Stimulated activated naive CD8-positive, alpha-beta T cell treated with anti-CD3 and anti-CD28 coated beads, Interleukin-15, amount 100 ng/mL, for 72 hours (primary cell): ENCODE measurements at regions not wholly inside any gene's neighbourhood (a gene's known extent, or its start where the extent isn't known, plus 50 kb on each side); places are given as distances from the start of the nearest gene placed in this dataset.

ENCODE experiments used
- ATAC-seq: fragments of 150-1000 bp; cut with Tn5 transposase; 2 replicates; pipeline ENCODE4 v1.10.0; 2021; ENCODE audit warnings: mild to moderate bottlenecking, moderate library complexity
- DNase-seq, 2 donors: peaks; one replicate each; pipeline ENCODE4 v3.0.0; 2021 to 2022
- H3K27ac Mint-ChIP-seq, 2 donors: one replicate each; pipeline ENCODE4 v1.8.0; 2022; ENCODE audit warnings: mild to moderate bottlenecking in 2 of 2, mixed read lengths in 2 of 2, moderate library complexity in 2 of 2
- H3K27me3 Mint-ChIP-seq: one replicate; pipeline ENCODE4 v1.8.0; 2022; ENCODE audit warnings: mixed read lengths
- H3K4me1 Mint-ChIP-seq: one replicate; pipeline ENCODE4 v1.8.0; 2022; ENCODE audit warnings: mild to moderate bottlenecking, mixed read lengths
- H3K4me3 Mint-ChIP-seq, 2 donors: one replicate each; pipeline ENCODE4 v1.8.0; 2022; ENCODE audit warnings: mild to moderate bottlenecking in 2 of 2, mixed read lengths in 2 of 2, moderate library complexity in 1 of 2
- H3K9me3 Mint-ChIP-seq, 2 donors: one replicate each; pipeline ENCODE4 v1.8.0; 2022; ENCODE audit warnings: mixed read lengths in 2 of 2

DNA sequence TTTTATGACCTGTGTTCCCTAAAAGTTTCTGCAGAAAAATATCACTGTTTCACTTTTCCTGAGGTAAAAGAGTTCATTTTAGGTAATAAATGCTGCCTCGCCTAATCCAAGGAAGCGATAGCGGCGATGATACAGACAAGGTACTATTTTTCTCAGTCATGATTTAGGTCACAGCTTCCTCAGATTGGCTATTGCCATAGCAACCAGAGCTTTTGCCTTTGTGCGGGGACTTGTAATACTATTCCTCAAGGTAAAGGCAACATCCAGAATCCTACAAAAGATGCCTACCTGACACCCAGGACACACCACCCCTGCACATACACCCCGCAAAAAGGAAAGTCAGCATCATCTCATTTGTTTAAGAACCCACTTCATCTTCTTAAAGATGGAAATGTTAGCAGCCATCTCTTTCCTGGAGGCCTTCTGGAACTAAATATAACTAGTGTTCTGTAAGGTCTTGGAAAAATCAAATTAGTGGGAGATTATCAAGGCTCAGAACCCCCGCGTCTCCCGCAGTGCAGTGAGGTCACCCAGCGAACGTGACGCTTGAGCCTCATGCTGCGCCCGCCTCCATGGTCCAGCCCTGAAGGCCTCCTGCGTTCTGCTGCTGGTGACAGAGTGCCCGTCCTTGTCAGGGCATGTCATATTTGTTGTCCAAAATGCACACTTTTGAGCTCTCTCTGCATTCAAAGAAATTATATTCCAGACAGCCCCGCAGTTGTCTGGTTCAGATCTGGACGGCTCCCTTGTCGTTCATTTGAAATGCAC lies 402.0 kb upstream of the RNF32 start:
- Mint-ChIP-seq H3K27me3 (peaks cover 11% of the 10 kb centered on the region), H3K9me3 (no peaks in the 10 kb centered on the region), H3K4me3 (no peak overlapping the region), H3K27ac (no peak overlapping the region), H3K4me1 (no peaks in the 10 kb centered on the region)
- ATAC-seq (no peak), DNase-seq (no peak)

DNA sequence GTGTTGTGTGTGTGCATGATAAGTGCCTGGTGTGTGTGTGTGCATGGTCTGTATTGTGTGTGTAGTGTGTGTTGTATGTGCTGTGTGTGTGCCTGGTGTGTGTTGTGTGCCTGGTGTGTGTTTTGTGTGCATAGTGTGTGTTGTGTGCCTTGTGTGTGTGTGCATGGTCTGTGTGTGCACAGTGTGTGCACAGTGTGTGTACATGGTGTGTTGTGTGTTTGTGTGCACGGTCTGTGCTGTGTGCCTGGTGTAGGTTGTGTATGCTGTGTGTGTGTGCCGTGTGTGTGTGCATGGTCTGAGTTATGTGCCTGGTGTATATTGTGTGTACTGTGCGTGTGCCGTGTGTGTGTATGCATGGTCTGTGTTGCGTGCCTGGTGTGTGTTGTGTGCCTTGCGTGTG lies 403.0 kb upstream of the RNF32 start:
- Mint-ChIP-seq H3K4me1 (no peaks in the 10 kb centered on the region), H3K27me3 (peaks cover 2% of the 10 kb centered on the region), H3K9me3 (no peaks in the 10 kb centered on the region), H3K4me3 (no peak overlapping the region), H3K27ac (no peak overlapping the region)
- no peak for ATAC-seq
- no peak for DNase-seq

DNA sequence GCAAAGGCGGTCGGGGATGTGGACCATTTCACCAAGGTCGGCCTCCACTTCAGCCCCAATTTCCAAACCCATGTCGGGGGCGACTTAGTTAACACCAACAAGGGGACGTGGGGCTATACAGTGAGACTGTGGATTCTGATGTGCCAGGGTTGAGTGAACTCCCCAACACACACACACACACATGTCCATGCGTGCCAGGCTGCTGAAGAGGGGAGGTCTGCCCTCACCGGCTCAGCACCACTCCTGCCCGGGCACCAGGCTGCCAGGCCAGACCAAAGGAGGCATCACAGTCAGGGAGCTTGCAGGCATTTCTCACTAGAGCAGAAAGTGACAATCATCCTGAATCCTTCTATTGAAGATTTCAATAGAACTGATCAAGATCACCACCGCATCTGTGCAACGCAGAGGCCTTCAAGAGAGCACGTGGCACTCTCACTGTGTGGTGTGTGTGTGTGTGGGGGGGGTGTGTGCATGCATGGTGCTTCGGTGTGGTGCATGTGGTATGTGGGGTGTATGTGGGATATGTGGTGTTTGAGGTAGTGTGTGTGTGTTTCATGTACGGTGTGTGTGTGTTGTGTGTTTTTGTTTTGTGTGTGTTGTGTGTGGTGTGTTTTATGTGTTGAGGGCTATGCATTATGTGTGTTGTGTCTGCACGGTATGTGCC lies 403.5 kb upstream of the RNF32 start:
- Mint-ChIP-seq H3K27ac (no peak overlapping the region), H3K9me3 (no peaks in the 10 kb centered on the region), H3K4me1 (no peaks in the 10 kb centered on the region), H3K27me3 (no peaks in the 10 kb centered on the region), H3K4me3 (no peak overlapping the region)
- ATAC-seq (no peak), DNase-seq (no peak)

DNA sequence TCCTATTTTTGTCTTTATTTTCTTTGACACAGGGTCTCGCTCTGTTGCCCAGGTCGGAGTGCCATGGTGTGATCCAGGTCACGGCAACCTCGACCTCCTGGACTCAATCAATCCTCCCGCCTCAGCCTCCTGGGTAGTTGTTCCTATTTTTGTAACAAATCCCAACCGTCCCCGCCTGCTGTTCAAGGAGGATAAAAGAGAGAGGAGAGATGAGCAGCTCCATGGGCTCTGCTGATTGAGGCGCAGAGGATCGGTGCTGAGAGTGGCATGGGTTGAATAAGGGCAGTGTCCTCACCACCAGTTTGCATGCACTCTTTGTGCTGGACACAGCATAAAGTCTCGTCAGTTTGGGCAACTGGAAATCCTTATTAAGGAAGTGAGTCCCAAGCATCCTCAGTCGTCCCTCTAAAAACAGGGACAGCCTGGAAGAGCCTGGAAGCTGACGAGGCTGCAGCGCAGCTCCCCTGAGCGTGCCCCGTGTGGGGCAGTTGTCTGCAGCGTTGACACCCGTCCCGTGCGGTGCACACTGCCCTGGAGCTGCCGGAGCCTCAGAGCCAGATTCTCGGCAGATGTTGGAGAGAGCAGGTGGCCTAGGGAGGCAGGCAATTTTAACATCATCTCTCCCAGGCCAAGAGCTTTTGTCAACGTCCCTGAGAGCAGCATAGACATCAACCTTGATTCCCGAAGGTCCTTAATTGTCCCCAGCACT lies 404.2 kb upstream of the RNF32 start:
- no peaks in the 10 kb centered on the region for H3K27me3 Mint-ChIP-seq
- ATAC-seq: peak; percentile 17
- no peak overlapping the region for H3K27ac Mint-ChIP-seq
- no peaks in the 10 kb centered on the region for H3K9me3 Mint-ChIP-seq
- no peaks in the 10 kb centered on the region for H3K4me1 Mint-ChIP-seq
- DNase-seq: no peak
- no peak overlapping the region for H3K4me3 Mint-ChIP-seq

DNA sequence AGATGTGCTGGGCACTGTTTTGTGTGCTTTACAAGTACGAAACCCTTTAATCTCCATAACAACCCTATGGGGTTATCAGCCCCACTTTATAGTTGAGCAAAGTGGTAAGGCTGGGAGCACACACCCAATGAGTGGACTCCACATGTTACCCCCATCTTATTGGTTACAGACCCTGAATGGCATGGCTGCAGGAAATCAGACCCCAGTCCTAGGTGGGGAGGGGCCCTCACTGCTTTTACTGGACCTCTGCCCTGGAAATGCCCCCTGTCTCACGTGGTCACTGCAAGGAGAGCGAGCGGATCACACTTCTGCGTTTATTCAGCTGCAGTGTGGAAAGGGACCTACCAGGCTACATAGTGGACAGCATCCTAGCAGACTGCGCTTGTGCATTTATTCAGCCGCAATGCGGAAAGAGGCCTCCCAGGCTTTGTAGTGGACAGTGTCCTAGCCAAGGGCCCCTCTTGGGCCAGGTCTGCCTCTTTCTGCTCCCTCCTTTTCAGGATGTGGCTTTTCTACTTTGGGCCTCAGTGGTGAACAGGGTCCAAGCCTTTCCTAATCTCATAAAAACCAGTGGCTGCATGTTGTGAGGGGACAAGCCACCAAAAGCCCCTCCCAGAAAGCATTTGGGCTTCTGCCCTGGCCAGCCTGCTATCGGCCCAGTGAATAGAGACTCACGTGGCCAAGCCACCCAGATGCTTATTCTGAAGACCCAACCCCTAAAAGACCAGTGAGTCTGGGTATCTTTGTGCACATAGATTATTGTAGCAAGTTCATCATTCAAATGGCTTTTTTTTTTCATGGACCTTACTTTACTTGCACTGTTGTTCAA lies 405.7 kb upstream of the RNF32 start:
- H3K27me3 Mint-ChIP-seq: no peaks in the 10 kb centered on the region
- no peaks in the 10 kb centered on the region for H3K9me3 Mint-ChIP-seq
- no peak overlapping the region for H3K27ac Mint-ChIP-seq
- ATAC-seq: no peak
- no peak overlapping the region for H3K4me3 Mint-ChIP-seq
- no peaks in the 10 kb centered on the region for H3K4me1 Mint-ChIP-seq
- DNase-seq: no peak

DNA sequence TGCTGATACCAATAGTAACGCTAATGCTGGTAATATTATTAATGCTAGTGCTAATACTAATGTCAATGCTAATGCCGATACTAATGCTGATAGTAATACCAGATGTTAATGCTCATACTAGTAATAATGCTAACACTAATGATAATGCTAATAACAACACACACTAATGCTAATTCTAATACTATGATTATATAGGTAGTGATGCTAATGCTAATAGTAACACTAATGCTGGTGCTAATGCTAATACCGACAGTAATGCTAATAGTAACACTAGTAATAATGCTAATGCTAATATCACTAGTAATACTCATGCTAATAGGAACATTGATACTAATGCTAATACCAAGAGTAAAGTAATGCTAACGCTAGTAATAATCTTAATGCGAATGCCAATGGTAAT lies 406.4 kb upstream of the RNF32 start:
- Mint-ChIP-seq H3K4me1 (no peaks in the 10 kb centered on the region), H3K9me3 (no peaks in the 10 kb centered on the region), H3K27ac (no peak overlapping the region), H3K4me3 (no peak overlapping the region), H3K27me3 (no peaks in the 10 kb centered on the region)
- DNase-seq: no peak
- no peak for ATAC-seq

DNA sequence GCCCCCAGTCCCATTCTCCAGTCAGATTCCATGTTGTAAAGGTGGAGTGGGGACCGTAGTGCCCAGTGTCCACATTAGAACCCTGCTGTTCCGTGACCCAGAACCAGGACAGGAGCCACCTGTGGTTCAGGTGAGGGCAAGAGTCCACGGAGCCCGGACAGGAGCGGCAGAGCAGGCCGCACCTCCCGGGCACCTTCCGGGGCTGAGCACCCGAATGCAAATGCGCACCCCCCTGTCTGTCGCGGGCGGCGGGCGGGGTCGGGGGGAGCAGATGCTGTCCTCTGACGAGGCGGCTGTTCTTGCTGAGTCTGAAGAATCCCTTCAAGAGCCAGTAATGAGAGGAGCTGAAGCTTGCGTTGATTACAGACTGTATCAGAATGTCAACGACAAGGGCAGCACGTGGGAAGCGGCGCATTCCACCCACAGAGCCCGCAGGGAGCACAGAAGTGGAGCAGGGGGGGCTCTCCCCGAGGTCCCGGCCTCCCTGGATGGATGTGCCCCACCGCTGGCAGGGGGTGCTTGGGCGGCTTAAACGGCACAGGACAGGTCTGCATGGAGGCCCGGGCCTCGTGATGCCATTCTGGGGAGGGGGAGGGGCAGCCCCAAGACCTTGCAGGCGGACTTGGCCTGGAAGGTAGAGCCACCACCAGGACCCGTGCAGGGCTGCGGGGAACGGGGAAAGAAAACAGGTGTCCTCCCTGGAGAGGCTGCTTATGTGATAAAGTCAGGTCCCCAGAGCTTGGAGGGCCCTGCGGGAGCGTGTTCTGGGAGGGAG lies 407.5 kb upstream of the RNF32 start:
- Mint-ChIP-seq H3K9me3 (no peaks in the 10 kb centered on the region), H3K27ac (no peak overlapping the region), H3K4me1 (no peaks in the 10 kb centered on the region), H3K27me3 (no peaks in the 10 kb centered on the region), H3K4me3 (no peak overlapping the region)
- ATAC-seq (no peak), DNase-seq (no peak)

DNA sequence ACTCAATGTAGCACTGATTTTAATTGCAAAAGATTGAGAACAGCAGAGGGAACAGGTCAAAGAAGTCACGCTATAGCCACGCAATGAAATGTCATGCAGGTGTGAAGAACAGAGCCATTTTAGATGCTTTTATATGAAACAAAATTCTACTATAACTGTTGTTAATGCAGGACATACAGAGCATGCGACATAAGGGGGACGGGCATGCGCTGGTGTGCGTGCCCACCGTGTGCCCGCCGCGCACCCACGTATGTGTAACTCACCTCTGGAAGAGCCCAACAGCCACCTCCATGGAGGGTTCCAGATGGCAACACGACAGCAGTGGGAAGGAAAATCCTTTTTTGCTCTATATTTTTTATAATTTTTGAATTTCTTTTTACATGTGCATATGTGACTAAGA lies 410.0 kb upstream of the RNF32 start:
- no peak overlapping the region for H3K27ac Mint-ChIP-seq
- no peaks in the 10 kb centered on the region for H3K9me3 Mint-ChIP-seq
- H3K4me3 Mint-ChIP-seq: no peak overlapping the region
- H3K4me1 Mint-ChIP-seq: no peaks in the 10 kb centered on the region
- no peak for DNase-seq
- ATAC-seq: no peak
- no peaks in the 10 kb centered on the region for H3K27me3 Mint-ChIP-seq

DNA sequence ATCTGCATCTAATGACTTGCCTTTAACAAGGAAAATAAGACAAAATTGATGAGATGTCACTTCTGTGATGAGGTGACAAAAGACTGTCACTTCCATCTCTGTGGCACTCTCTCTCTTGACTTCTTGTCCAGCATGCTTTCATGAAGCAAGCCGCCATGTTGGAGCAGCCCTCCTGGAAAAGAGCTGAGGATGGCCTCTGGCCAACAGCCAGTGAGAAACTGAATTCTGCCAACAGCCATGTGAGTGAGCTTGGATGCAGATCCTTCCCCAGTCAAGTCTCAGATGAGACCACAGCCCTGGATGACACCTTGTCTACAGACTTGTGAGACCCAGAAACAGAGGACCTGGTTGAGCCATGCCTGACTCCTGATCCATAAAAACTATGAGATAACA lies 412.6 kb upstream of the SHH start:
- peaks cover 11% of the 10 kb centered on the region for H3K27me3 Mint-ChIP-seq
- H3K4me3 Mint-ChIP-seq: no peak overlapping the region
- ATAC-seq: no peak
- no peak overlapping the region for H3K27ac Mint-ChIP-seq
- no peaks in the 10 kb centered on the region for H3K9me3 Mint-ChIP-seq
- H3K4me1 Mint-ChIP-seq: no peaks in the 10 kb centered on the region
- DNase-seq: no peak

DNA sequence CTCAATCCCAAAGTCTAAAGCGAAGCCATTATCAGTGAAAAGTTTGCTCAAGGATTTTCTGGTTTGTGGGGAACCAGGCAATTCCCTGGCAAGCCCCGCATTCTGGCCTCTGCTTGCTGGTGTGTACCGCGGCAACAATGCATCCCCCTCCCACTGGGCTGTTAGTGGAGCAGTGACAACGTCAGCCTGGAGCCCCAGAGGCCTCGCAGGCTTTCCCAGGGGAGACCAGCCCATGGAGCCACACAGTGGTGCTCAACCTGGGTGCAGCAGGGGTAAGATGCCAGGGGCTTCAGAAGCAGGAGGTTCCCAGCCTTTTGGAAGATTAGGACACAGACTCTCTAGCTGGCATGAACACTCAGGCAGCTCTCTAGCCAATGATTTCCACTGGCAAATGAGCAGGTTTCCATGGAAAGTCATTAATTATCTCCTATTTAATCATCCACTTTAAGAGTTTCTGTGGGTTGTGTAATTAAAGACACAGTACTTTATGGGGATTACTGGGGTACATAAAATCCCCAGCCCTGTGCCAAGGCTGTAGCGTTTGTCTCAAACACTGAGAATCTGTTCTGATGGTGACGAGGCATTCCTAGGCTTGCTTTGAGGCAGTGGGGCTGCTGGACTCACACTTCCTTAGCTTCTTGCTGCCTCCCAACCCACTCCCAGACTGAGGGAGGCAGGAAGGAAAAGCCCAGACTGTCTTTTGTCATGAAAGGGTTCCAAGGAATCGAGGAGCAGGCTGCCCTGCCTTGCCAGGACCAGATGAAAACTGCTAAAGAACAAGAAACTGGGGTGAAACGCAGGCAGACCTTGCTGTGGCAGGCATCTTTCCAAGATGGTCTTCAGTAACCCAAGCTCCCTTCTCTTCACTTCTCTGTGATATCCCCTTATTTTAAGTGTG lies 411.9 kb upstream of the SHH start:
- Mint-ChIP-seq H3K4me1 (no peaks in the 10 kb centered on the region), H3K27me3 (peaks cover 17% of the 10 kb centered on the region), H3K9me3 (no peaks in the 10 kb centered on the region), H3K4me3 (no peak overlapping the region), H3K27ac (no peak overlapping the region)
- no peak for ATAC-seq
- no peak for DNase-seq

DNA sequence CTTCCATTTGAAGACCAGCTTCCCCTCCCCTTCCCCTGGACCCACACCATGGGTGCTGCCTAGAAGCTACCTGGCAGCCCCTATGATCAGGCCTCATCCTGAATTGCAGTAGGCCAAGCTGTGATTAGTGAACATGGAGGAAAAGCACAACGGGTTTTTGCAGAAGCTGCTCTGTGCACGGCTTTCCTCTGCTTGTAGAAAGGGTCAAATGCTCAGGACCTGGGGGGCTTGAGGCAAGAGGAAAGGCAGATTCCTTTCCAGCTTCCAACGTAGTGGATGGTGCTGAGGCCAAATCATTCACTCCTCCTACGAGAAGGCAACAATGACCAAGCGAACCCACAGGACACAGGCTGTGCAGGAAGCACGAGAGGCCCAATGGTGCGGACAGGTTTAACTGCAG lies 410.3 kb upstream of the SHH start:
- Mint-ChIP-seq H3K4me1 (no peaks in the 10 kb centered on the region), H3K27me3 (peaks cover 28% of the 10 kb centered on the region), H3K4me3 (no peak overlapping the region), H3K27ac (no peak overlapping the region), H3K9me3 (no peaks in the 10 kb centered on the region)
- DNase-seq (no peak), ATAC-seq (no peak)

DNA sequence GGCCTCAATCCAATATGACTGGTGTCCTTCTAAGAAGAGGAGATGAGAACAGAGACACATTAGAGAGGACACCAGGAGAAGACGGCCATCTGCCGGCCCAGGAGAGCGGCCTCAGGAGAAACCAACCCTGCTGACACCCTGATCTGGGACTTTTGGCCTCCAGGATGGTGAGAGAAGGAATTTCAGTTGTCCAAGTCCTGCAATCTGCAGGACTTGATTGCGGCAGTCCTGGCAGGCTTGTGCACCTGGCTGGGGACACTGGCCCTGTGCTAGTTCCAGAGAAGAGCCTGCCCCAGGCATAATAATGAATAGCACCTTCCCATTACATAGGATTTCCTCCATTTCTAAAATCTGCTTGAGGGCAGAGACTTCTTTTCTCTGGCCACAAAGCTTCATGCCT lies 409.9 kb upstream of the SHH start:
- DNase-seq (no peak), ATAC-seq (no peak)
- no peaks in the 10 kb centered on the region for H3K9me3 Mint-ChIP-seq
- no peak overlapping the region for H3K4me3 Mint-ChIP-seq
- peaks cover 32% of the 10 kb centered on the region for H3K27me3 Mint-ChIP-seq
- H3K27ac Mint-ChIP-seq: no peak overlapping the region
- no peaks in the 10 kb centered on the region for H3K4me1 Mint-ChIP-seq

DNA sequence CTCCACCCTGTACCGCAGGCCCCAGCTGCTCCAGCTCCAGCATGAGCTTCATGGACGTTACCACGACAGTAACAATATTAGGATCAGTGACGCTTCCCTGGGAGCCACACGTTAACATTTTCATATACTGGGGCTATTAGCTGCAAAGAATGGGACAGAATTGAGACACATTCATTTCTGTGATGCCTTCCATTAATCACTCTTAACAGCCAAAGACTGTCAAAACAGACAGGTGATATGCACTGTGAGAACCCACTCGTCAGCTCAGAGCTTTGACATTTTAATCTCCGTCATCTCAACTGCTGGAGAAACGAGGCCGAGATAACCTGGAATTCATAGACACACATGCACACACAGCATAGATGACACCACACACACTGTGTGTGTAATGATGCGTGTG lies 408.4 kb upstream of the SHH start:
- DNase-seq: no peak
- ATAC-seq: no peak
- no peaks in the 10 kb centered on the region for H3K9me3 Mint-ChIP-seq
- H3K4me1 Mint-ChIP-seq: no peaks in the 10 kb centered on the region
- peaks cover 32% of the 10 kb centered on the region for H3K27me3 Mint-ChIP-seq
- no peak overlapping the region for H3K4me3 Mint-ChIP-seq
- no peak overlapping the region for H3K27ac Mint-ChIP-seq

DNA sequence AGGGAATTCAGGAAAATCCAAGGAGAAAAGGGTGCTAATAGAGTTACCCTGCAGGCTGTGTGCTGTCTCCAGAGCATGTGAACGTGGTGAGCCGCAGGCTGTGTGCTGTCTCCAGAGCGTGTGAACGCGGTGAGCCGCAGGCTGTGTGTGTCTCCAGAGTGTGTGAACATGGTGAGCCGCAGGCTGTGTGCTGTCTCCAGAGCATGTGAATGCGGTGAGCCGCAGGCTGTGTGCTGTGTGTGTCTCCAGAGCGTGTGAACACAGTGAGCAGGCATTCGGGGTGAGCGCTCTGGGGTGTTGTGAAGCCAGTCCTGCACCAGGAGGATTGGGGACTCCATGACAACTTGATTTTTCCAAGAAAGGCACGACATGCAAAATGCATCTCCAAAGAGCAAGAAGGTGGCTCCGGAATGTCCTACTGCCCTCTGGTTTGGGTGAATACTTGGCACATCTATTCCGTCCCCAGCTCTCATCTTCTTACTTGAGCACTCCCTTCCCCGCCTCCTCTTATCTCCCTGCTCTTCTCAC lies 407.9 kb upstream of the SHH start:
- DNase-seq (no peak), ATAC-seq (no peak)
- no peak overlapping the region for H3K4me3 Mint-ChIP-seq
- no peak overlapping the region for H3K27ac Mint-ChIP-seq
- H3K27me3 Mint-ChIP-seq: peaks cover 32% of the 10 kb centered on the region
- no peaks in the 10 kb centered on the region for H3K9me3 Mint-ChIP-seq
- H3K4me1 Mint-ChIP-seq: no peaks in the 10 kb centered on the region
